ENCODE measurements at regions not wholly inside any gene's neighbourhood (a gene's known extent, or its start where the extent isn't known, plus 50 kb on each side); places are given as distances from the start of the nearest gene placed in this dataset.
"Not testable (repeated sequence)": the region's sequence is repeated elsewhere in the genome, so short reads cannot be mapped to it uniquely, and the experiment has no call there.

DNA sequence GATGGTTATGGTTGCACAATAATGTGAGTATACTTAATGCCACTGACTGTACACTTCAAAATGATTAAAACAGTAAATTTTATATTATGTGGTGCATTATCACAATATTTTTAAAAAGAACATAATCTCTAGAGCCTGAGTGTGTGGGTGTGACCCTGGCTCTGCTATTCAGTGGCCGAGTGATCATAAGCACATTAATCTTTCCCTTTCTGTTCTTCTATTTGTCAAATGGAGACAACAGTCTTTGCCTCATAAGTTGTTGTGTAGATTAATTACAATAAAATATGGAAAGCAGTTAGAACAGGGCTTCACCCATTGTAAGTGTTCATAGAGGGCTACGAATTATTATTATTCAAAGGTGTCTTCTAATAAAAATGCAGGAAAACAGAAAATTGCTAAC lies 548.6 kb downstream of the HTR1B start:
- POLR2A ChIA-PET: no interaction called here
- Histone ChIP-seq H3K4me3 (ENCODE audit: low read depth, low read length) (no peak overlapping the region), H3K27me3 (ENCODE audit: control insufficient read depth, insufficient read depth, low read length) (no peaks in the 10 kb centered on the region), H3K27ac (ENCODE audit: low read depth, low read length) (no peak overlapping the region), H3K9me3 (ENCODE audit: control insufficient read depth, insufficient read depth, low read length) (peaks cover 4% of the 10 kb centered on the region; the same call in 1 of the 2 replicates)
- CTCF ChIA-PET: no interaction called here
- TF ChIP-seq, protein P1, sequence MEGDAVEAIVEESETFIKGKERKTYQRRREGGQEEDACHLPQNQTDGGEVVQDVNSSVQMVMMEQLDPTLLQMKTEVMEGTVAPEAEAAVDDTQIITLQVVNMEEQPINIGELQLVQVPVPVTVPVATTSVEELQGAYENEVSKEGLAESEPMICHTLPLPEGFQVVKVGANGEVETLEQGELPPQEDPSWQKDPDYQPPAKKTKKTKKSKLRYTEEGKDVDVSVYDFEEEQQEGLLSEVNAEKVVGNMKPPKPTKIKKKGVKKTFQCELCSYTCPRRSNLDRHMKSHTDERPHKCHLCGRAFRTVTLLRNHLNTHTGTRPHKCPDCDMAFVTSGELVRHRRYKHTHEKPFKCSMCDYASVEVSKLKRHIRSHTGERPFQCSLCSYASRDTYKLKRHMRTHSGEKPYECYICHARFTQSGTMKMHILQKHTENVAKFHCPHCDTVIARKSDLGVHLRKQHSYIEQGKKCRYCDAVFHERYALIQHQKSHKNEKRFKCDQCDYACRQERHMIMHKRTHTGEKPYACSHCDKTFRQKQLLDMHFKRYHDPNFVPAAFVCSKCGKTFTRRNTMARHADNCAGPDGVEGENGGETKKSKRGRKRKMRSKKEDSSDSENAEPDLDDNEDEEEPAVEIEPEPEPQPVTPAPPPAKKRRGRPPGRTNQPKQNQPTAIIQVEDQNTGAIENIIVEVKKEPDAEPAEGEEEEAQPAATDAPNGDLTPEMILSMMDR (IDR thresholded peaks at IDR 0.05; ENCODE audit: low read depth, low read length): no peak
- DNase-seq (ENCODE audit: low read depth, low spot score): no peak

DNA sequence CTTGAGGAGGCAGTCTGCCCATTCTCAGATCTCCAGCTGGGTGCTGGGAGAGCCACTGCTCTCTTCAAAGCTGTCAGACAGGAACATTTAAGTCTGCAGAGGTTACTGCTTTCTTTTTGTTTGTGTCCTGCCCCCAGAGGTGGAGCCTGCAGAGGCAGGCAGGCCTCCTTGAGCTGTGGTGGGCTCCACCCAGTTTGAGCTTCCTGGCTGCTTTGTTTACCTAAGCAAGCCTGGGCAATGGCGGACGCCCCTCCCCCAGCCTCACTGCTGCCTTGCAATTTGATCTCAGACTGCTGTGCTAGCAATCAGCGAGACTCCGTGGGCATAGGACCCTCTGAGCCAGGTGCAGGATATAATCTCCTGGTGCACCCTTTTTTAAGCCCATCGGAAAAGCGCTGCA lies 557.8 kb downstream of the HTR1B start:
- H3K27ac ChIP-seq (ENCODE audit: low read depth, low read length); H3K9me3 ChIP-seq (ENCODE audit: control insufficient read depth, insufficient read depth, low read length); DNase-seq (ENCODE audit: low read depth, low spot score); POLR2A ChIA-PET; H3K4me3 ChIP-seq (ENCODE audit: low read depth, low read length); H3K27me3 ChIP-seq (ENCODE audit: control insufficient read depth, insufficient read depth, low read length); CTCF ChIA-PET: not testable (repeated sequence)

DNA sequence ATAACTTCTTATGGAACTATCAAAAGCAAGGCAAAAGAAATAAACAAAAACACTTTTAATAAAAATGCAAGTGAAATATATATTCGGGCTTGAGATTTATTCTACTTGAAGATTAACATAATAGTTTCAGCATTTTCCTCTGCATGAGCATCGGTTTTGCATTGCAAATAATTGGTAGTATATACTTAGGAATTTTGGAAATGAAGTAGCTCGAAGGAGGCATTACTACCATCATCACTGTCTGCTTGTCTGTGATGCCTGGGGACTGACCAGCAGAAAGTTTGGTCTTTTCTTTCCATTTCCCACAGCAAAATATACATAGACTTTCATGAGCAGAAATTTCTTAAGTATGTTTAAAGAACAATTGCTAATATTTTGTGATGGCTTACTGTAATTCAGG lies 570.7 kb downstream of the HTR1B start:
- peaks cover 9% of the 10 kb centered on the region; the same call in 1 of the 2 replicates for H3K9me3 ChIP-seq (ENCODE audit: control insufficient read depth, insufficient read depth, low read length)
- ChIA-PET CTCF (no interaction called here), POLR2A (no interaction called here)
- no peak overlapping the region for H3K27ac ChIP-seq (ENCODE audit: low read depth, low read length)
- H3K4me3 ChIP-seq (ENCODE audit: low read depth, low read length): no peak overlapping the region
- H3K27me3 ChIP-seq (ENCODE audit: control insufficient read depth, insufficient read depth, low read length): no peaks in the 10 kb centered on the region
- TF ChIP-seq, protein P1 (IDR thresholded peaks at IDR 0.05; ENCODE audit: low read depth, low read length): no peak
- DNase-seq (ENCODE audit: low read depth, low spot score): no peak

DNA sequence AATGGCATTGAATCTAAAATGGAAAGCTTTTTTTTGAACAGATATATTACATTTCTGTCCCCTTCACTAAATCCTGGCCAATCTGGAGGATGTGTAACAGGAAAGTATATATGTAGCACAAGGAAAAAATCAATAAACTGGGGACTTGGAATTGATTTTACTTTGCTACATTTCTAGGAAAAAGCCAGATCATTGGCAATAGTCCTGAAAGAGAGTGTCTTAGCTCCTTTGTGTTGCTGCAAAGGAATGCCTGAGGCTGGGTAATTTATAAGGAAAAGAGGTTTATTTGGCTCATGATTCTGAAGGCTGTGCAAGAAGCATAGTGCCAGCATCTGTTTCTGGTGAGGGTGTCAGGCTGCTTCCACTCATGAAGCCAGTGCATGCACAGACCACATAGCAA lies 574.9 kb downstream of the HTR1B start:
- no peak overlapping the region for H3K27ac ChIP-seq (ENCODE audit: low read depth, low read length)
- H3K4me3 ChIP-seq (ENCODE audit: low read depth, low read length): no peak overlapping the region
- no peak for DNase-seq (ENCODE audit: low read depth, low spot score)
- no peaks in the 10 kb centered on the region for H3K27me3 ChIP-seq (ENCODE audit: control insufficient read depth, insufficient read depth, low read length)
- CTCF ChIA-PET: interaction anchor here (1.0 kb wide), 1 partner anchor 577 kb away, joined by 3 read pairs; no protein-coding TSS in a partner anchor
- no peaks in the 10 kb centered on the region for H3K9me3 ChIP-seq (ENCODE audit: control insufficient read depth, insufficient read depth, low read length)
- TF ChIP-seq, protein P1 (IDR thresholded peaks at IDR 0.05; ENCODE audit: low read depth, low read length): no peak
- POLR2A ChIA-PET: no interaction called here

DNA sequence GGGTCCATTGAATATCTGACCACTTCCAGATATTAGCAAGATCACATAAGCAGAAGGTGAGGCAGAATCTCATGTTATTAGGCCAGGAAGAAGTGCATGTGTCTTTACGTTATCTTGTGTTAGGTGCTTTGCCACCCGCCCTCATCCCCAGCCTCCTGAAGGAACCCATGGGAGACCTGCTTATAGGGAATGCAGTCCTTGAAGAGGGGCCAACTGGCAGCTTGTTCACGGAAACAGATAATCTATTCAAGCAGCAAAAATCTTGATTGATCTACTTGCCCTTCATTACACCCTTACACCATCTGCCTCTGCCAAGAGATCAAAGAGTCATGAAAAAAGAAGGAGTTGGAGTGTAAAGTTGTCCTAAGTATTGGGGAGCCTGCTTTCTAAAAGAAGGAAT lies 576.4 kb downstream of the HTR1B start:
- CTCF ChIA-PET: no interaction called here
- H3K27me3 ChIP-seq (ENCODE audit: control insufficient read depth, insufficient read depth, low read length): no peaks in the 10 kb centered on the region
- POLR2A ChIA-PET: no interaction called here
- H3K9me3 ChIP-seq (ENCODE audit: control insufficient read depth, insufficient read depth, low read length): no peaks in the 10 kb centered on the region
- TF ChIP-seq, protein P1 (IDR thresholded peaks at IDR 0.05; ENCODE audit: low read depth, low read length): no peak
- no peak overlapping the region for H3K27ac ChIP-seq (ENCODE audit: low read depth, low read length)
- H3K4me3 ChIP-seq (ENCODE audit: low read depth, low read length): no peak overlapping the region
- DNase-seq (ENCODE audit: low read depth, low spot score): no peak

DNA sequence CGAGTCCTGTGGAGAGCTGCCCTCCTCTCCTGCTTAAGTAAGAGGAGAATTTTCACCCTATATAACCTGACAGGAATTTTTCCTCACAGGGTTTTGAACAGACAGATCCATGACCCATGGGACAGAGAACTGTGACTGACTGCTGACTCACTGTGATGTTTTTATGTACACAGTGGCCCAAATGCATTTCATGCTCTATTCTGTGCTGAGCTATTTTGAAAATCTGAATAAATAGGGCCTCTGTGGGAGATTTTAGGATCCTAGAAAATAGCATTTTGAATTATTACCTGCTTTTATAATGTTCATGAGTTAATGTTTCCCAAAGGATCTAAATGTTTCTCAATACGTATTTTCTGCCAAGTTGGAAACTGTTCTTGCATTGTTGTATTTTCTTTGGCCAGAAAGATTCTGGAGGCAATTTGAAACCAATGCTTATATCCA lies 577.4 kb downstream of the HTR1B start:
- Histone ChIP-seq H3K27ac (ENCODE audit: low read depth, low read length) (no peak overlapping the region), H3K9me3 (ENCODE audit: control insufficient read depth, insufficient read depth, low read length) (no peaks in the 10 kb centered on the region), H3K4me3 (ENCODE audit: low read depth, low read length) (no peak overlapping the region), H3K27me3 (ENCODE audit: control insufficient read depth, insufficient read depth, low read length) (no peaks in the 10 kb centered on the region)
- TF ChIP-seq, protein P1 (IDR thresholded peaks at IDR 0.05; ENCODE audit: low read depth, low read length): no peak
- ChIA-PET POLR2A (no interaction called here), CTCF (no interaction called here)
- DNase-seq (ENCODE audit: low read depth, low spot score): no peak
